Limb (tissue), 2 donors: ENCODE measurements at regions not wholly inside any gene's neighbourhood (a gene's known extent, or its start where the extent isn't known, plus 50 kb on each side); places are given as distances from the start of the nearest gene placed in this dataset.

Experiments used
- DNase-seq, 2 donors: peaks; one replicate each; pipeline ENCODE4 v3.0.0-alpha.2; 2016; ENCODE audit errors: extremely low spot score in 2 of 2

- DNase-seq = no peak
Observed at GRCh38 chr11:95516786-95517185, 272.8 kb downstream of the FAM76B start.

GRCh38 chr11:95516175-95516574 lies 273.4 kb downstream of the FAM76B start:
- DNase-seq = no peak

GRCh38 chr11:95515371-95515770 lies 274.2 kb downstream of the FAM76B start:
- no peak for DNase-seq

- DNase-seq = no peak
Observed at GRCh38 chr11:95514416-95515110, 275.0 kb downstream of the FAM76B start.

GRCh38 chr11:95512682-95513081 lies 276.9 kb downstream of the FAM76B start:
- DNase-seq = no peak

GRCh38 chr11:95512177-95512576 lies 277.4 kb downstream of the FAM76B start:
- DNase-seq = no peak

GRCh38 chr11:95508219-95508890 lies 277.4 kb upstream of the SESN3 start:
- no peak for DNase-seq

- DNase-seq = no peak
Observed at GRCh38 chr11:95507794-95508193, 276.8 kb upstream of the SESN3 start.

- DNase-seq = no peak
Observed at GRCh38 chr11:95506777-95507176, 275.8 kb upstream of the SESN3 start.

- DNase-seq = no peak
Observed at GRCh38 chr11:95505927-95506426, 275.0 kb upstream of the SESN3 start.

GRCh38 chr11:95503047-95503446 lies 272.0 kb upstream of the SESN3 start:
- peak in 1 of 2 donors; percentile 42 for DNase-seq

GRCh38 chr11:95502522-95502921 lies 271.5 kb upstream of the SESN3 start:
- no peak for DNase-seq

GRCh38 chr11:95501761-95502266 lies 270.8 kb upstream of the SESN3 start:
- DNase-seq = no peak

GRCh38 chr11:95500466-95500865 lies 269.5 kb upstream of the SESN3 start:
- DNase-seq = no peak

- DNase-seq = no peak
Observed at GRCh38 chr11:95499516-95500135, 268.6 kb upstream of the SESN3 start.

- no peak for DNase-seq
Observed at GRCh38 chr11:95498722-95499425, 267.9 kb upstream of the SESN3 start.

GRCh38 chr11:95496901-95497300 lies 265.9 kb upstream of the SESN3 start:
- DNase-seq = no peak

- DNase-seq = no peak
Observed at GRCh38 chr11:95495706-95496105, 264.7 kb upstream of the SESN3 start.

GRCh38 chr11:95494856-95495255 lies 263.9 kb upstream of the SESN3 start:
- no peak for DNase-seq

- DNase-seq = no peak
Observed at GRCh38 chr11:95494167-95494566, 263.2 kb upstream of the SESN3 start.

- no peak for DNase-seq
Observed at GRCh38 chr11:95490625-95491024, 259.6 kb upstream of the SESN3 start.

GRCh38 chr11:95487938-95488337 lies 256.9 kb upstream of the SESN3 start:
- no peak for DNase-seq
